ENCODE measurements at regions not wholly inside any gene's neighbourhood (a gene's known extent, or its start where the extent isn't known, plus 50 kb on each side); places are given as distances from the start of the nearest gene placed in this dataset.

GRCh38 chr2:12087175-12087574, 340.7 kb downstream of the LPIN1 start:
- Histone ChIP-seq H3K27me3 (no peaks in the 10 kb centered on the region), H3K4me1 (no peaks in the 10 kb centered on the region), H3K36me3 (no peaks in the 10 kb centered on the region), H3K27ac (no peak overlapping the region), H3K9me3 (no peaks in the 10 kb centered on the region), H3K4me3 (no peak overlapping the region)
- no peak for TF ChIP-seq POLR2A (IDR thresholded peaks at IDR 0.05)
- no peak for TF ChIP-seq CTCF (IDR thresholded peaks at IDR 0.05)
- no peak for DNase-seq

GRCh38 chr2:12087671-12088380, 341.4 kb downstream of the LPIN1 start:
- TF ChIP-seq POLR2A (IDR thresholded peaks at IDR 0.05) (no peak), CTCF (IDR thresholded peaks at IDR 0.05) (no peak)

DNA sequence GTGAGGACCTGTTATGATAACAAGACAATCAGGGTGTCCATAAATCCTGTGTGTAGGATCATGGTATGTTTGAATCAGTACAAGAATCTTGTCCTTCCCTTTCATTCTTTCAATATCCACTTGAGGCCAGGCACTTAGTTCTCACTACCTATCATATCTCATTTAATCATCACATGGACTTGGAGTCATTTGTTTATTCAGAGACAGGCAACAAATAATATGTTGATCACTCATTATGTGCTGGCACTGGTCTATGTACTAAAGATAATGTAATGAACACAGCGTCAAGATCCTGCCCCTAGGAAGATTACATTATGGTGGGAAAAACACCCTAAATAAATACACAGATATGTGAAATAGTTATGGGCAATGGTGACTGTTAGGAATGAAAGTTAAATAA, 342.6 kb downstream of the LPIN1 start:
- H3K9me3 ChIP-seq: no peaks in the 10 kb centered on the region
- H3K36me3 ChIP-seq: no peaks in the 10 kb centered on the region
- TF ChIP-seq POLR2A (IDR thresholded peaks at IDR 0.05) (no peak), CTCF (IDR thresholded peaks at IDR 0.05) (no peak)

More at GRCh38 chr2:12087671-12088380, 341.4 kb downstream of the LPIN1 start:
- no peak overlapping the region for H3K27ac ChIP-seq
- no peak overlapping the region for H3K4me3 ChIP-seq
- no peaks in the 10 kb centered on the region for H3K4me1 ChIP-seq
- no peak for DNase-seq
- H3K9me3 ChIP-seq: no peaks in the 10 kb centered on the region
- H3K27me3 ChIP-seq: no peaks in the 10 kb centered on the region
- no peaks in the 10 kb centered on the region for H3K36me3 ChIP-seq

GRCh38 chr2:12089496-12089895, 343.1 kb downstream of the LPIN1 start:
- TF ChIP-seq POLR2A (IDR thresholded peaks at IDR 0.05): no peak
- no peak for TF ChIP-seq CTCF (IDR thresholded peaks at IDR 0.05)
- Histone ChIP-seq H3K9me3 (no peaks in the 10 kb centered on the region), H3K4me3 (no peak overlapping the region), H3K4me1 (no peaks in the 10 kb centered on the region), H3K27ac (no peak overlapping the region), H3K27me3 (no peaks in the 10 kb centered on the region), H3K36me3 (no peaks in the 10 kb centered on the region)
- DNase-seq: no peak

More for the DNA sequence above, 342.6 kb downstream of the LPIN1 start:
- H3K27ac ChIP-seq: no peak overlapping the region
- no peak overlapping the region for H3K4me3 ChIP-seq
- DNase-seq: no peak
- no peaks in the 10 kb centered on the region for H3K4me1 ChIP-seq
- no peaks in the 10 kb centered on the region for H3K27me3 ChIP-seq

- H3K36me3 ChIP-seq: no peaks in the 10 kb centered on the region
- H3K27ac ChIP-seq: no peak overlapping the region
- no peak overlapping the region for H3K4me3 ChIP-seq
- no peak for DNase-seq
- TF ChIP-seq POLR2A (IDR thresholded peaks at IDR 0.05): no peak
- no peak for TF ChIP-seq CTCF (IDR thresholded peaks at IDR 0.05)
- H3K27me3 ChIP-seq: no peaks in the 10 kb centered on the region
- H3K9me3 ChIP-seq: no peaks in the 10 kb centered on the region
- H3K4me1 ChIP-seq: no peaks in the 10 kb centered on the region
Observed at GRCh38 chr2:12090072-12090471, 343.6 kb downstream of the LPIN1 start.

All from Peyer's patch (tissue), 4 donors.